Stomach smooth muscle (tissue), 2 donors: ENCODE measurements at regions not wholly inside any gene's neighbourhood (a gene's known extent, or its start where the extent isn't known, plus 50 kb on each side); places are given as distances from the start of the nearest gene placed in this dataset.

ENCODE experiments used
- H3K27ac ChIP-seq: one replicate; pipeline ENCODE4 v1.7.0; 2013; ENCODE audit warnings: mild to moderate bottlenecking, low read length, inconsistent platforms
- H3K27me3 ChIP-seq, 2 donors: one replicate each; pipeline ENCODE4 v1.7.0; 2013; ENCODE audit warnings: low read length in 2 of 2; ENCODE audit not compliant: insufficient read depth in 2 of 2, control insufficient read depth in 1 of 2
- H3K36me3 ChIP-seq, 2 donors: one replicate each; pipeline ENCODE4 v1.7.0; 2013; ENCODE audit warnings: low read length in 2 of 2; ENCODE audit not compliant: control insufficient read depth in 2 of 2, insufficient read depth in 2 of 2
- H3K4me1 ChIP-seq: one replicate; pipeline ENCODE4 v1.7.0; 2013; ENCODE audit warnings: low read length; ENCODE audit not compliant: control insufficient read depth, insufficient read depth
- H3K4me3 ChIP-seq, 2 donors: one replicate each; pipeline ENCODE4 v1.7.0; 2013; ENCODE audit warnings: low read length in 2 of 2
- H3K9ac ChIP-seq, 2 donors: one replicate each; pipeline ENCODE4 v1.7.0; 2013; ENCODE audit warnings: low read length in 2 of 2, mild to moderate bottlenecking in 1 of 2
- H3K9me3 ChIP-seq, 2 donors: one replicate each; pipeline ENCODE4 v1.7.0; 2013; ENCODE audit warnings: low read length in 2 of 2; ENCODE audit not compliant: control insufficient read depth in 2 of 2
- donor health status: healthy.
- donor health status: Pancreatic carcinoma.

DNA sequence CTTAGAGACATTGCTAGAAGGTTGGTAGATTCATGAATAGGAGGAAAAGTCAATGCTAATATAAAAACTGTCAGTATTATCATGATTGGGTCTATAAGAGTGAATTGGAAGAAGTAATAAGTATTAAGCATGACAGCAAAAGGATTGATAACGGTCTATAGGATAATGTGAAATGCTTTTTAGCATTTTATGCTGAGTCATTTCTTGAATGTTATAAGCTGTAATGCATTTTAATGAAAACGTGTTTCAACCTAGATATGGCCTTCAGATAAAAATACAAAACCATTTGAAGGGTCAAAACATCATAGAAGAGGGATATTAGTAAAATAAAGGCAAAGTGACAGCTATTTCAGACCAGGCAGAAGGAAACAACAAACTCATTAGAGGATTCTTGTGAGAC, 353.5 kb downstream of the SH2D1A start:
- Histone ChIP-seq H3K36me3 (no peaks in the 10 kb centered on the region), H3K27ac (no peak overlapping the region), H3K4me3 (no peak overlapping the region), H3K9ac (no peak overlapping the region), H3K9me3 (no peaks in the 10 kb centered on the region), H3K27me3 (no peaks in the 10 kb centered on the region), H3K4me1 (no peaks in the 10 kb centered on the region)

- no peak overlapping the region for H3K27ac ChIP-seq
- no peak overlapping the region for H3K4me3 ChIP-seq
- H3K9ac ChIP-seq = no peak overlapping the region
- H3K4me1 ChIP-seq = no peaks in the 10 kb centered on the region
- H3K36me3 ChIP-seq = no peaks in the 10 kb centered on the region
- H3K27me3 ChIP-seq = no peaks in the 10 kb centered on the region
- H3K9me3 ChIP-seq = no peaks in the 10 kb centered on the region
Observed at GRCh38 chrX:124717537-124717936, 371.2 kb downstream of the SH2D1A start.

- H3K9me3 ChIP-seq = no peaks in the 10 kb centered on the region
- no peak overlapping the region for H3K27ac ChIP-seq
- H3K9ac ChIP-seq = no peak overlapping the region
- no peak overlapping the region for H3K4me3 ChIP-seq
- no peaks in the 10 kb centered on the region for H3K27me3 ChIP-seq
- no peaks in the 10 kb centered on the region for H3K36me3 ChIP-seq
- H3K4me1 ChIP-seq = no peaks in the 10 kb centered on the region
Observed at GRCh38 chrX:124719060-124719459, 372.7 kb downstream of the SH2D1A start.

DNA sequence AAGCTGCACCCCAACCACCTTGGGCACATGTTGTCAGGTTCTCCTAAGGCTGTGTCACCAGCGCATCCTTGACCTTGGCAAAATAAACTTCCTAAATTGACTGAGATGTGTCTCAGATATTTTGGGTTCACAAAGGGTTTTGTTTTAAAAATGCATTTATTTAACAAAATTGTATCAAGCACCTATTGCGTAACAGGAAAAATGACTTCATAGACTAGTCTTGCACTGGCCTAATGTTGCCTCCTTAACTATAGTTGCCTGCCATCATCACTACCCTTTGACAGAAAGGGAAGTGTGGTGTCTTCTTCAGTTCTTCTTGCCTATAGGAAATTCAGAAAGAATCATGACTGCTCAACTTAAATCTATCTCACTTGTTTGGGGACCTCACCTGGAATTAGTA, 374.2 kb downstream of the SH2D1A start:
- H3K9me3 ChIP-seq = no peaks in the 10 kb centered on the region
- no peaks in the 10 kb centered on the region for H3K4me1 ChIP-seq
- no peak overlapping the region for H3K27ac ChIP-seq
- no peaks in the 10 kb centered on the region for H3K36me3 ChIP-seq
- H3K9ac ChIP-seq = no peak overlapping the region
- H3K4me3 ChIP-seq = no peak overlapping the region
- no peaks in the 10 kb centered on the region for H3K27me3 ChIP-seq

GRCh38 chrX:124725502-124725901, 379.1 kb downstream of the SH2D1A start:
- no peaks in the 10 kb centered on the region for H3K4me1 ChIP-seq
- H3K27me3 ChIP-seq = no peaks in the 10 kb centered on the region
- no peak overlapping the region for H3K4me3 ChIP-seq
- H3K9ac ChIP-seq = no peak overlapping the region
- H3K36me3 ChIP-seq = no peaks in the 10 kb centered on the region
- no peak overlapping the region for H3K27ac ChIP-seq
- no peaks in the 10 kb centered on the region for H3K9me3 ChIP-seq

DNA sequence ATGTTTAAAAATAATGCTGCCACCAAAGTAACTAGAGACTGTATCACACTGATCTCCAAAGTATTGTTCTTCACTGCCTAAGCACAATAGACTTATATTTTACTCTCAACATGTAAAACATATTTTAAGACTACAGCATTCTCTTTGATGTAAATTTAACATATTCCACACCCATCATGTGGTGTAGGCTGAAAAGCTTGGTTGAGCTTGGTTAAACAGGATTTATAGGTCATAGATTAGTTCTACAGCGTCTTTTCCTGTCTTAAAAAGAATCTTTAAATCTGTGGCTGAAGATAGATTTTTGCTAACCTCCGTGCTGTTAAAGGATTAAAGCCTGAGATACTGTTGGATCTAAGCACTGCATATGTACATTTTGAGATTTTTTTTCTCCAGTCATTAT, 379.9 kb downstream of the SH2D1A start:
- H3K36me3 ChIP-seq = no peaks in the 10 kb centered on the region
- no peak overlapping the region for H3K27ac ChIP-seq
- H3K9ac ChIP-seq = no peak overlapping the region
- H3K4me1 ChIP-seq = no peaks in the 10 kb centered on the region
- H3K9me3 ChIP-seq = no peaks in the 10 kb centered on the region
- H3K4me3 ChIP-seq = no peak overlapping the region
- no peaks in the 10 kb centered on the region for H3K27me3 ChIP-seq

DNA sequence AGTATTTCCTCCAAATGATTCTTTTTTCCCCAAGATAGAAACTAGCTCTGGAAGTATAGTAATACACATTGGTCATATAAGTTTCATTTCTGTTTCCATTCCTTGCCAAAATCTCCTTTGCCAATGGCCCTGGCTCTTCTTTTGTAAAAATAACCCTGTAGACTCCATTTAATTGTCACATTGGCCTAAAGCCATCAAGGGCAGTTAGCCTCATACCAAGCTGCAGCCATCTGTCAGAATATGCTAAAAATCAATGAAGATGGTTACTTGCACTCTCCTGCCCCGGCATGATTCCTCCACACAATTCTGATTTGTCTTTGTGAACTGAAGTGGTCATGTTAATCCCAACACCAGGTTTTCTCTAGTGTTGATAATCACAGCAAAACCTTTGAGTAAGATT, 380.5 kb downstream of the SH2D1A start:
- no peaks in the 10 kb centered on the region for H3K4me1 ChIP-seq
- H3K9me3 ChIP-seq = no peaks in the 10 kb centered on the region
- H3K27ac ChIP-seq = no peak overlapping the region
- no peaks in the 10 kb centered on the region for H3K27me3 ChIP-seq
- no peaks in the 10 kb centered on the region for H3K36me3 ChIP-seq
- no peak overlapping the region for H3K9ac ChIP-seq
- no peak overlapping the region for H3K4me3 ChIP-seq

DNA sequence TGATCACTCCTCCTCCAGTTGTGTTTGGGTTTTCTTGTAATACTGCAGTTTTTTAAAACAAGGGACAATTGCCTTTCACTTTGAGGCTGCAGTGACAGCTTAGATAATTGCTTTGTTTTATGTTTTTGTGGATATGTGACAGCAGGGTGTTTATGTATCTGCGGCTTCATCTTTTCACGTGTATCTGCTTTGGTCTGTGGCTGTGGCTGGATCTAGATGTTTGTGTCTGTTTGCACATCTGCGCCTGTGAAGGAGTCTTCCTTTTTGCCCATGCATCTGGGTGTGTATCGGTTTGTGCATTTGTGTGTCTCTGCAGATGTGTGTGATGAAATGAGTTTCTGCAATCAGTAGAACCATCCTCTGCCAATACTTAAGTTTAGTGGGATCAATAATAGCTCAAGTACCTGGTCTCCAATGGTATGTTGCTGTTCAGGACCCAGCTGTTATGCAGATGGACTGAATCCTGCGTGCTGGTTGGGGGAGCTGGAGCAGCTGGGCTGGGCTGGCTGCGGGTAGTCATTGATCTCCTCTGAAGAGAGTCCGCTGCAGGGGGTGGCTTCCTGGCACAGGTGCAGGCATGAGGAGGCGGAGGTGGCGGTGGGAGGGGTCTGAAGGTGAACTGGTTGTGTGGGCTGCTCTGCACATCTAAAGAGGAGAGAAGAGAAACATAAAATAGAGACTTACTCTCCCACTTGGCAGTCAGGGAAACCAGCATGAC, 390.3 kb downstream of the SH2D1A start:
- no peaks in the 10 kb centered on the region for H3K4me1 ChIP-seq
- no peak overlapping the region for H3K4me3 ChIP-seq
- H3K27me3 ChIP-seq = no peaks in the 10 kb centered on the region
- H3K27ac ChIP-seq = no peak overlapping the region
- no peaks in the 10 kb centered on the region for H3K36me3 ChIP-seq
- H3K9ac ChIP-seq = no peak overlapping the region
- no peaks in the 10 kb centered on the region for H3K9me3 ChIP-seq

GRCh38 chrX:124737771-124738170, 391.4 kb downstream of the SH2D1A start:
- Histone ChIP-seq H3K27me3 (no peaks in the 10 kb centered on the region), H3K4me3 (no peak overlapping the region), H3K27ac (no peak overlapping the region), H3K4me1 (no peaks in the 10 kb centered on the region), H3K9me3 (no peaks in the 10 kb centered on the region), H3K9ac (no peak overlapping the region), H3K36me3 (no peaks in the 10 kb centered on the region)

- H3K36me3 ChIP-seq = no peaks in the 10 kb centered on the region
- H3K27me3 ChIP-seq = no peaks in the 10 kb centered on the region
- no peak overlapping the region for H3K4me3 ChIP-seq
- H3K27ac ChIP-seq = no peak overlapping the region
- H3K9me3 ChIP-seq = no peaks in the 10 kb centered on the region
- H3K4me1 ChIP-seq = no peaks in the 10 kb centered on the region
- H3K9ac ChIP-seq = no peak overlapping the region
Observed at GRCh38 chrX:124747295-124747694, 400.9 kb downstream of the SH2D1A start.

- H3K27ac ChIP-seq = no peak overlapping the region
Observed at GRCh38 chrX:124764354-124764753, 418.0 kb downstream of the SH2D1A start.

More at GRCh38 chrX:124764354-124764753, 418.0 kb downstream of the SH2D1A start:
- Histone ChIP-seq H3K4me3 (no peak overlapping the region), H3K9me3 (no peaks in the 10 kb centered on the region), H3K36me3 (no peaks in the 10 kb centered on the region), H3K4me1 (no peaks in the 10 kb centered on the region), H3K27me3 (no peaks in the 10 kb centered on the region), H3K9ac (no peak overlapping the region)
